ENCODE measurements at regions not wholly inside any gene's neighbourhood (a gene's known extent, or its start where the extent isn't known, plus 50 kb on each side); places are given as distances from the start of the nearest gene placed in this dataset.

DNA sequence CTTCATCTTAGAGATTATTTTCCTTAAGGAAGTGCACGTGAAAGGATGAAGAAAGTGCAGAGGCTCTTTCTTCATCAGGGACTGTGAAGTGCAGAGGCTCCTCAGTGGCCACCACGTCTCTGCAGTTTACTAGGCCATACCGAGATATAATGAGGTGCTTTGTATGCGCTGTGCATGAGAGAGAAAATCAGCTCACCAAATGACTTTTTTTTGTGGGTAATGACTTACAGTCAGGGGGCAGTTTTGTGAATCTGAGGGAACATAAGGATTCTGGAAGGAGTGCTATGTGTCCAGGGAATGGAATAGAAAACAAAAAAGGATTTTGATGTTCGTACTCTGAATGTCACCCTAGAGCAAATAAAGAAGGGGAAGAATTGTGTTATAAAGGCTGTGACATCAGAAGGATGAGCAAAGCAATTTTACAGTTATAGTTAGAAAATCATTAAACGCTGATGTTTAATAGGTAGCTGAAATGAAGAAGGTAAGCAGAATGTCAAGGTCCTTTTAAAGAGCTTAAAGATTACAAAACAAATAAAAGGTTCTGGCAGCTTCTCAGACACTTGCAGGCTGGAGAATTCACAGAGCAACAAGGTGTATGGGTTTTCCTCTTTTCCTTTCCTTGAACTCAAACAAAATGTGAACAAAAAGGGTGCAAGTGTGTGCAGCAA lies 247.5 kb upstream of the NOVA1 start:
- TF ChIP-seq, protein P1, sequence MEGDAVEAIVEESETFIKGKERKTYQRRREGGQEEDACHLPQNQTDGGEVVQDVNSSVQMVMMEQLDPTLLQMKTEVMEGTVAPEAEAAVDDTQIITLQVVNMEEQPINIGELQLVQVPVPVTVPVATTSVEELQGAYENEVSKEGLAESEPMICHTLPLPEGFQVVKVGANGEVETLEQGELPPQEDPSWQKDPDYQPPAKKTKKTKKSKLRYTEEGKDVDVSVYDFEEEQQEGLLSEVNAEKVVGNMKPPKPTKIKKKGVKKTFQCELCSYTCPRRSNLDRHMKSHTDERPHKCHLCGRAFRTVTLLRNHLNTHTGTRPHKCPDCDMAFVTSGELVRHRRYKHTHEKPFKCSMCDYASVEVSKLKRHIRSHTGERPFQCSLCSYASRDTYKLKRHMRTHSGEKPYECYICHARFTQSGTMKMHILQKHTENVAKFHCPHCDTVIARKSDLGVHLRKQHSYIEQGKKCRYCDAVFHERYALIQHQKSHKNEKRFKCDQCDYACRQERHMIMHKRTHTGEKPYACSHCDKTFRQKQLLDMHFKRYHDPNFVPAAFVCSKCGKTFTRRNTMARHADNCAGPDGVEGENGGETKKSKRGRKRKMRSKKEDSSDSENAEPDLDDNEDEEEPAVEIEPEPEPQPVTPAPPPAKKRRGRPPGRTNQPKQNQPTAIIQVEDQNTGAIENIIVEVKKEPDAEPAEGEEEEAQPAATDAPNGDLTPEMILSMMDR (IDR thresholded peaks at IDR 0.05): no peak
- no peak for TF ChIP-seq POLR2AphosphoS5 (IDR thresholded peaks at IDR 0.05)
